ENCODE measurements at regions not wholly inside any gene's neighbourhood (a gene's known extent, or its start where the extent isn't known, plus 50 kb on each side); places are given as distances from the start of the nearest gene placed in this dataset.

GRCh38 chr2:219987830-219988229, 360.4 kb downstream of the SLC4A3 start:
- in situ Hi-C loops (cut with MboI; ENCODE audit: low sequenced_read_pairs): no loop called here

- in situ Hi-C loops (cut with MboI; ENCODE audit: low sequenced_read_pairs): no loop called here
These were observed 362.3 kb downstream of the SLC4A3 start for GRCh38 chr2:219989744-219990143.

GRCh38 chr2:219991116-219991515, 363.7 kb downstream of the SLC4A3 start:
- in situ Hi-C loops (cut with MboI; ENCODE audit: low sequenced_read_pairs): no loop called here

GRCh38 chr2:219995399-219995798, 368.0 kb downstream of the SLC4A3 start:
- in situ Hi-C loops (cut with MboI; ENCODE audit: low sequenced_read_pairs): no loop called here

GRCh38 chr2:219995991-219996765, 368.7 kb downstream of the SLC4A3 start:
- in situ Hi-C loops (cut with MboI; ENCODE audit: low sequenced_read_pairs): no loop called here

GRCh38 chr2:219997341-219997851, 370.0 kb downstream of the SLC4A3 start:
- in situ Hi-C loops (cut with MboI; ENCODE audit: low sequenced_read_pairs): no loop called here

GRCh38 chr2:219998107-219998506, 370.7 kb downstream of the SLC4A3 start:
- in situ Hi-C loops (cut with MboI; ENCODE audit: low sequenced_read_pairs): no loop called here

GRCh38 chr2:219998714-219999227, 371.3 kb downstream of the SLC4A3 start:
- in situ Hi-C loops (cut with MboI; ENCODE audit: low sequenced_read_pairs): no loop called here

- in situ Hi-C loops (cut with MboI; ENCODE audit: low sequenced_read_pairs): no loop called here
These were observed 372.6 kb downstream of the SLC4A3 start for GRCh38 chr2:220000080-220000479.

- in situ Hi-C loops (cut with MboI; ENCODE audit: low sequenced_read_pairs): no loop called here
These were observed 373.2 kb downstream of the SLC4A3 start for GRCh38 chr2:220000586-220000985.

GRCh38 chr2:220001751-220002150, 374.3 kb downstream of the SLC4A3 start:
- in situ Hi-C loops (cut with MboI; ENCODE audit: low sequenced_read_pairs): no loop called here

GRCh38 chr2:220002251-220002650, 374.8 kb downstream of the SLC4A3 start:
- in situ Hi-C loops (cut with MboI; ENCODE audit: low sequenced_read_pairs): no loop called here

- in situ Hi-C loops (cut with MboI; ENCODE audit: low sequenced_read_pairs): no loop called here
These were observed 375.3 kb downstream of the SLC4A3 start for GRCh38 chr2:220002699-220003098.

- in situ Hi-C loops (cut with MboI; ENCODE audit: low sequenced_read_pairs): no loop called here
These were observed 377.9 kb downstream of the SLC4A3 start for GRCh38 chr2:220005362-220005761.

GRCh38 chr2:220006152-220006621, 378.8 kb downstream of the SLC4A3 start:
- in situ Hi-C loops (cut with MboI; ENCODE audit: low sequenced_read_pairs): no loop called here

GRCh38 chr2:220011859-220012258, 384.4 kb downstream of the SLC4A3 start:
- in situ Hi-C loops (cut with MboI; ENCODE audit: low sequenced_read_pairs): no loop called here

GRCh38 chr2:220014961-220015360, 387.5 kb downstream of the SLC4A3 start:
- in situ Hi-C loops (cut with MboI; ENCODE audit: low sequenced_read_pairs): no loop called here

GRCh38 chr2:220015576-220015975, 388.1 kb downstream of the SLC4A3 start:
- in situ Hi-C loops (cut with MboI; ENCODE audit: low sequenced_read_pairs): no loop called here

- in situ Hi-C loops (cut with MboI; ENCODE audit: low sequenced_read_pairs): no loop called here
These were observed 397.8 kb downstream of the SLC4A3 start for GRCh38 chr2:220025207-220025606.

GRCh38 chr2:220029013-220029412, 401.6 kb downstream of the SLC4A3 start:
- in situ Hi-C loops (cut with MboI; ENCODE audit: low sequenced_read_pairs): no loop called here

GRCh38 chr2:220033546-220033945, 406.1 kb downstream of the SLC4A3 start:
- in situ Hi-C loops (cut with MboI; ENCODE audit: low sequenced_read_pairs): no loop called here

- in situ Hi-C loops (cut with MboI; ENCODE audit: low sequenced_read_pairs): no loop called here
These were observed 407.1 kb downstream of the SLC4A3 start for GRCh38 chr2:220034426-220035130.

Measured in HL-60/S4 (cell line).